ENCODE measurements at regions not wholly inside any gene's neighbourhood (a gene's known extent, or its start where the extent isn't known, plus 50 kb on each side); places are given as distances from the start of the nearest gene placed in this dataset.

- Histone ChIP-seq H3F3A (ENCODE audit: insufficient read depth) (no peaks in the 10 kb centered on the region), H3K36me3 (ENCODE audit: low read depth) (no peaks in the 10 kb centered on the region), H2AFZ (no peak overlapping the region), H3K79me2 (ENCODE audit: insufficient read depth) (no peaks in the 10 kb centered on the region), H3K27ac (no peak overlapping the region), H3K4me3 (no peak overlapping the region), H3K9me2 (ENCODE audit: insufficient read depth) (no peaks in the 10 kb centered on the region), H3K4me2 (ENCODE audit: unreplicated experiment) (no peak overlapping the region), H3K9ac (no peak overlapping the region), H3K27me3 (replicated peaks; ENCODE audit: insufficient read depth) (no peaks in the 10 kb centered on the region), H3K9me3 (ENCODE audit: low read depth) (no peaks in the 10 kb centered on the region), H4K20me1 (ENCODE audit: insufficient read depth) (no peaks in the 10 kb centered on the region), H3K4me1 (ENCODE audit: insufficient read depth) (no peaks in the 10 kb centered on the region)
- WGBS, 2 experiments (ENCODE audit: low coverage in 1 of 2, low lambda C conversion rate in 2 of 2, missing lambda C conversion rate in 2 of 2): 12 to 14% methylated on average over 15 of the region's 15 CpGs
- TF ChIP-seq EZH2 (IDR thresholded peaks at IDR 0.05; ENCODE audit: insufficient read depth, poor library complexity, severe bottlenecking) (no peak), EZH2phosphoT487 (IDR thresholded peaks at IDR 0.05; ENCODE audit: insufficient read depth, low read depth) (no peak)
- in situ Hi-C loops (cut with MboI): no loop called here
- DNase-seq: no peak
Measured at GRCh38 chr11:116052603-116053547, 548.7 kb upstream of the CADM1 start.

- Histone ChIP-seq H3K4me2 (ENCODE audit: unreplicated experiment) (no peak overlapping the region), H2AFZ (no peak overlapping the region), H3K27ac (no peak overlapping the region), H3K9me3 (ENCODE audit: low read depth) (no peaks in the 10 kb centered on the region), H3K36me3 (ENCODE audit: low read depth) (no peaks in the 10 kb centered on the region), H4K20me1 (ENCODE audit: insufficient read depth) (no peaks in the 10 kb centered on the region), H3K4me3 (no peak overlapping the region), H3K79me2 (ENCODE audit: insufficient read depth) (no peaks in the 10 kb centered on the region), H3F3A (ENCODE audit: insufficient read depth) (no peaks in the 10 kb centered on the region), H3K27me3 (replicated peaks; ENCODE audit: insufficient read depth) (no peaks in the 10 kb centered on the region), H3K9ac (no peak overlapping the region), H3K9me2 (ENCODE audit: insufficient read depth) (no peaks in the 10 kb centered on the region), H3K4me1 (ENCODE audit: insufficient read depth) (no peaks in the 10 kb centered on the region)
- DNase-seq: no peak
- in situ Hi-C loops (cut with MboI): no loop called here
- WGBS, 2 experiments (ENCODE audit: low coverage in 1 of 2, low lambda C conversion rate in 2 of 2, missing lambda C conversion rate in 2 of 2): 36 to 40% methylated on average over 7 of the region's 7 CpGs
- TF ChIP-seq EZH2 (IDR thresholded peaks at IDR 0.05; ENCODE audit: insufficient read depth, poor library complexity, severe bottlenecking): no peak
Measured at GRCh38 chr11:116051494-116051893, 547.3 kb upstream of the CADM1 start.

DNA sequence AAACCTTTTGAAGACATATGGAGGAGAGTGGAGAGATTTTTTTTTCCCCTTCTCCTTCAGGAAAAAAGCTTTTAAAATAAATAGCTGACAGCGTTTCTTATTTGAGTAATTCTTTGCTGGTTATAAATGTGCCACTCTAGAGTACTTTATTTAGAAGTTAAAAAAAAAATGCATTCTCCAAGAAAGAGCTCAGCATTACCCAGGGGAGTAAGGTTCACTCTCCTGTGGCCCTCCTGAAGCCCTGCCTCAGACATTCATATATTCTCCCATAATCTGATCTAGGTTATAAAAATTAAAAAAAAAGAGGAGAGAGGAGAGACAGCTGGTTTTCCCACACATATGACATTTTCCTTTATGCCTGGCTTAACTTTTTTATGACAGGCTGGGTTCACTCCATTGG, 545.2 kb upstream of the CADM1 start:
- Histone ChIP-seq H3K9me2 (ENCODE audit: insufficient read depth) (no peaks in the 10 kb centered on the region), H3K4me3 (no peak overlapping the region), H3K4me2 (ENCODE audit: unreplicated experiment) (no peak overlapping the region), H3K27ac (no peak overlapping the region), H3K4me1 (ENCODE audit: insufficient read depth) (no peaks in the 10 kb centered on the region), H3K79me2 (ENCODE audit: insufficient read depth) (no peaks in the 10 kb centered on the region), H3K9ac (no peak overlapping the region), H3K36me3 (ENCODE audit: low read depth) (no peaks in the 10 kb centered on the region), H3F3A (ENCODE audit: insufficient read depth) (no peaks in the 10 kb centered on the region), H3K9me3 (ENCODE audit: low read depth) (no peaks in the 10 kb centered on the region), H2AFZ (no peak overlapping the region), H3K27me3 (replicated peaks; ENCODE audit: insufficient read depth) (no peaks in the 10 kb centered on the region), H4K20me1 (ENCODE audit: insufficient read depth) (no peaks in the 10 kb centered on the region)
- WGBS, 2 experiments (ENCODE audit: low coverage in 1 of 2, low lambda C conversion rate in 2 of 2, missing lambda C conversion rate in 2 of 2): 3 to 20% methylated on average over 1 of the region's 1 CpG
- TF ChIP-seq EZH2phosphoT487 (IDR thresholded peaks at IDR 0.05; ENCODE audit: insufficient read depth, low read depth): no peak
- TF ChIP-seq EZH2 (IDR thresholded peaks at IDR 0.05; ENCODE audit: insufficient read depth, poor library complexity, severe bottlenecking): no peak
- no peak for DNase-seq
- in situ Hi-C loops (cut with MboI): no loop called here

DNA sequence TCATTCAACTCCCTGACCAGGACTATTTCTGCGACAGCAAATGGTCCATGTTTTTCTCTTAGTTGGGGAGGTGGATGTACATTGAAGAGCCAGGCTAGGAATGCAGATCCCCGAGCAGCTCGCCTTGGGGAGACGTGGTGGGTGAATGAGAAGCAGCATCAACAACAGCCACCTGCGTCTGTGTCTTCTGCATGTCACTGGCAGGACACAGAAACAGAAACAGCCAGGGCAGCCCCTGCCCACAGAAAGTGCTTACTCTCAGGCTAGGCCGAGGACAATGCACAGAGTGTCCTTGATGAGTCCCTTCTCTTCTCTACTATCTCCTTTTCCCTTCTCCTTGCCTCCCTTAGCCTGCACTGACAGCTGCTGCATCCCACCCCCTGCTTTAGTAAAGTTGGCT, 541.9 kb upstream of the CADM1 start:
- Histone ChIP-seq H3F3A (ENCODE audit: insufficient read depth) (no peaks in the 10 kb centered on the region), H3K27me3 (replicated peaks; ENCODE audit: insufficient read depth) (no peaks in the 10 kb centered on the region), H3K4me3 (no peak overlapping the region), H4K20me1 (ENCODE audit: insufficient read depth) (no peaks in the 10 kb centered on the region), H3K4me1 (ENCODE audit: insufficient read depth) (no peaks in the 10 kb centered on the region), H3K9ac (no peak overlapping the region), H3K9me3 (ENCODE audit: low read depth) (no peaks in the 10 kb centered on the region), H3K36me3 (ENCODE audit: low read depth) (no peaks in the 10 kb centered on the region), H3K4me2 (ENCODE audit: unreplicated experiment) (no peak overlapping the region), H3K27ac (no peak overlapping the region), H2AFZ (no peak overlapping the region), H3K9me2 (ENCODE audit: insufficient read depth) (no peaks in the 10 kb centered on the region), H3K79me2 (ENCODE audit: insufficient read depth) (no peaks in the 10 kb centered on the region)
- in situ Hi-C loops (cut with MboI): no loop called here
- no peak for DNase-seq
- 27 to 33% methylated on average over 6 of the region's 6 CpGs for WGBS, 2 experiments (ENCODE audit: low coverage in 1 of 2, low lambda C conversion rate in 2 of 2, missing lambda C conversion rate in 2 of 2)
- TF ChIP-seq EZH2phosphoT487 (IDR thresholded peaks at IDR 0.05; ENCODE audit: insufficient read depth, low read depth) (no peak), EZH2 (IDR thresholded peaks at IDR 0.05; ENCODE audit: insufficient read depth, poor library complexity, severe bottlenecking) (no peak)

Data from GM23248 (cell line).